H9 (cell line): ENCODE measurements at regions not wholly inside any gene's neighbourhood (a gene's known extent, or its start where the extent isn't known, plus 50 kb on each side); places are given as distances from the start of the nearest gene placed in this dataset.

Experiments
- DNase-seq: peaks from one replicate; pipeline ENCODE4 v3.0.0-alpha.2; 2017
- H2AFZ ChIP-seq: one replicate; pipeline ENCODE4 v1.6.1; 2013; ENCODE audit warnings: mild to moderate bottlenecking, low read length, control low read depth, moderate library complexity
- H2AK5ac ChIP-seq: 2 replicates; pipeline ENCODE4 v1.6.1; 2013; ENCODE audit warnings: low read length, control low read depth, mixed read lengths; ENCODE audit not compliant: insufficient read length
- H2BK120ac ChIP-seq: one replicate; pipeline ENCODE4 v1.6.1; 2013; ENCODE audit warnings: low read depth, mild to moderate bottlenecking, low read length, control low read depth, inconsistent platforms; ENCODE audit not compliant: poor library complexity, severe bottlenecking
- H2BK12ac ChIP-seq: 2 replicates; pipeline ENCODE4 v1.6.1; 2013; ENCODE audit warnings: low read length, control low read depth, mixed read lengths, low read depth; ENCODE audit not compliant: insufficient read length
- H2BK15ac ChIP-seq: 2 replicates; pipeline ENCODE4 v1.6.1; 2013; ENCODE audit warnings: low read depth, low read length, control low read depth
- H2BK20ac ChIP-seq: one replicate; pipeline ENCODE4 v1.6.1; 2013; ENCODE audit warnings: low read depth, mild to moderate bottlenecking, low read length, control low read depth, inconsistent platforms; ENCODE audit not compliant: poor library complexity, severe bottlenecking
- H2BK5ac ChIP-seq: 2 replicates; pipeline ENCODE4 v1.6.1; 2013; ENCODE audit warnings: low read length, control low read depth, mixed read lengths; ENCODE audit not compliant: insufficient read length
- H3K14ac ChIP-seq: 2 replicates; pipeline ENCODE4 v1.6.1; 2013; ENCODE audit warnings: low read length, control low read depth; ENCODE audit not compliant: insufficient read depth
- H3K18ac ChIP-seq: 2 replicates; pipeline ENCODE4 v1.6.1; 2013; ENCODE audit warnings: low read depth, mild to moderate bottlenecking, mixed read lengths, low read length, control low read depth; ENCODE audit not compliant: insufficient read length
- H3K23ac ChIP-seq: 2 replicates; pipeline ENCODE4 v1.6.1; 2013; ENCODE audit warnings: low read length, control low read depth, mixed read lengths, low read depth; ENCODE audit not compliant: insufficient read length
- H3K23me2 ChIP-seq: 2 replicates; pipeline ENCODE4 v1.6.1; 2013; ENCODE audit warnings: low read depth, mild to moderate bottlenecking, mixed read lengths, low read length, control low read depth; ENCODE audit not compliant: insufficient read length, poor library complexity, severe bottlenecking
- H3K27ac ChIP-seq: 2 replicates; pipeline ENCODE4 v1.5.1; 2013; ENCODE audit warnings: low read length, control low read depth, mixed read lengths, low read depth; ENCODE audit not compliant: insufficient read length
- H3K27me3 ChIP-seq: 2 replicates; pipeline ENCODE4 v1.6.1; 2013; ENCODE audit warnings: low read length, control low read depth, inconsistent platforms; ENCODE audit not compliant: insufficient read depth
- H3K4ac ChIP-seq: 2 replicates; pipeline ENCODE4 v1.6.1; 2013; ENCODE audit warnings: low read depth, mild to moderate bottlenecking, control low read depth, inconsistent platforms, low read length, moderate library complexity
- H3K4me1 ChIP-seq: 2 replicates; pipeline ENCODE4 v1.6.1; 2013; ENCODE audit warnings: low read length, control low read depth, inconsistent platforms; ENCODE audit not compliant: insufficient read depth
- H3K4me2 ChIP-seq: 2 replicates; pipeline ENCODE4 v1.6.1; 2013; ENCODE audit warnings: low read length, control low read depth, mixed read lengths; ENCODE audit not compliant: insufficient read length, insufficient read depth
- H3K56ac ChIP-seq: 2 replicates; pipeline ENCODE4 v1.6.1; 2013; ENCODE audit warnings: low read depth, mild to moderate bottlenecking, mixed read lengths, low read length, control low read depth; ENCODE audit not compliant: insufficient read length
- H3K79me1 ChIP-seq: 2 replicates; pipeline ENCODE4 v1.6.1; 2013; ENCODE audit warnings: low read depth, mild to moderate bottlenecking, moderate library complexity, low read length, control low read depth, inconsistent platforms; ENCODE audit not compliant: insufficient read depth, poor library complexity, severe bottlenecking
- H3K79me2 ChIP-seq: 2 replicates; pipeline ENCODE4 v1.6.1; 2013; ENCODE audit warnings: low read length, control low read depth, inconsistent platforms; ENCODE audit not compliant: insufficient read depth
- H3K9ac ChIP-seq: 2 replicates; pipeline ENCODE4 v1.6.1; 2013; ENCODE audit warnings: low read length, control low read depth, mixed read lengths; ENCODE audit not compliant: insufficient read length; ENCODE audit errors: extremely low read depth
- H3K9me3 ChIP-seq: one replicate; pipeline ENCODE4 v1.6.1; 2013; ENCODE audit warnings: low read depth, low read length, inconsistent platforms; ENCODE audit not compliant: control insufficient read depth
- H3T11ph ChIP-seq: one replicate; pipeline ENCODE4 v1.6.1; 2013; ENCODE audit warnings: mild to moderate bottlenecking, low read length, control low read depth, inconsistent platforms
- H4K20me1 ChIP-seq: one replicate; pipeline ENCODE4 v1.6.1; 2013; ENCODE audit not compliant: control insufficient read depth, insufficient read length, insufficient read depth
- H4K5ac ChIP-seq: 2 replicates; pipeline ENCODE4 v1.6.1; 2013; ENCODE audit warnings: low read depth, mild to moderate bottlenecking, mixed read lengths, low read length, control low read depth; ENCODE audit not compliant: insufficient read length
- H4K8ac ChIP-seq: replicated peaks from 2 replicates; pipeline ENCODE4 v1.6.1; 2013; ENCODE audit warnings: low read length, control low read depth, mixed read lengths, low read depth; ENCODE audit not compliant: insufficient read length
- H4K91ac ChIP-seq: 2 replicates; pipeline ENCODE4 v1.6.1; 2013; ENCODE audit warnings: low read depth, mild to moderate bottlenecking, moderate library complexity, mixed read lengths, low read length, control low read depth; ENCODE audit not compliant: insufficient read length
- H3K27ac Mint-ChIP-seq, 3 experiments: 2 replicates in 2 of 3; 3 replicates in 1 of 3; pipeline ENCODE4 v1.8.0; 2020 to 2021; ENCODE audit warnings: mixed read lengths in 3 of 3, mild to moderate bottlenecking in 1 of 3, moderate library complexity in 1 of 3
- H3K27me3 Mint-ChIP-seq: 2 replicates; pipeline ENCODE4 v1.8.0; 2021; ENCODE audit warnings: low read depth, mild to moderate bottlenecking, moderate library complexity, mixed read lengths
- H3K36me3 Mint-ChIP-seq, 3 experiments: 2 replicates in 2 of 3; 3 replicates in 1 of 3; pipeline ENCODE4 v1.8.0; 2020 to 2021; ENCODE audit warnings: low read depth in 3 of 3, mixed read lengths in 3 of 3; ENCODE audit not compliant: insufficient read depth in 1 of 3
- H3K4me1 Mint-ChIP-seq, 2 experiments: 2 replicates each; pipeline ENCODE4 v1.8.0; 2020; ENCODE audit warnings: mixed read lengths in 2 of 2
- H3K4me3 Mint-ChIP-seq, 2 experiments: 2 replicates in 1 of 2; 3 replicates in 1 of 2; pipeline ENCODE4 v1.8.0; 2020 to 2021; ENCODE audit warnings: mild to moderate bottlenecking in 2 of 2, mixed read lengths in 2 of 2, moderate library complexity in 1 of 2
- H3K9me3 Mint-ChIP-seq, 2 experiments: 2 replicates in 1 of 2; 3 replicates in 1 of 2; pipeline ENCODE4 v1.8.0; 2020; ENCODE audit warnings: mild to moderate bottlenecking in 2 of 2, mixed read lengths in 2 of 2, moderate library complexity in 1 of 2
- WGBS: extraction: QIAGEN DNeasy Blood & Tissue Kit; methylation state at CpG from one replicate; pipeline ENCODE4 v1.1.7; 2013; ENCODE audit warnings: missing lambda C conversion rate, low lambda C conversion rate, mixed read lengths; ENCODE audit not compliant: insufficient read length; ENCODE audit errors: extremely low coverage; 5-methylcytosine and 5-hydroxymethylcytosine counted together
- TF ChIP-seq, protein P1 (sequence below): fragments of 200-600 bp; sonication (generic); conservative IDR thresholded peaks from 3 replicates; pipeline ENCODE4 v1.8.0; 2021; ENCODE audit warnings: antibody characterized with exemption, mild to moderate bottlenecking

DNA sequence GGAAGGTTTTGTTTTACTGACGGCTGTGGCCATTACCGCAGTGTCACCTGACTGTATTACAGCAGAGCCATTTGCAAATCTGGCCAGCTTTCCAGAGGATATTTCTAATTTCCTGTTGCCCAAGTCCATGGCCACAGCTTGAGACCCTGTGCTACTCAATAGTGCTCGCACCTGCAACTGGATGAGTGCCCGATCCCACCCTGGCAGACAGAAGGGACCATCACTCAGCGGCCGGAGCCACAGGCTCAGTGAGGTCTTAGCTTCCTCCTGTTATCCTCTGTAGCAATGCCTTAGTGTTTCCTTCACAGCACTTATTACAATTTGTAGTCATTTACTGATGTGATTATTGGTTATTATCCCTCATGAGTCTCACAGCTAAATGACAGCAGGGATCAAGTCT is 184.8 kb downstream of the LRRN1 start:
- H3K27me3 ChIP-seq = no peaks in the 10 kb centered on the region
- H3K4me1 Mint-ChIP-seq = no peaks in the 10 kb centered on the region
- H3K27me3 Mint-ChIP-seq = peaks cover 2% of the 10 kb centered on the region; the same call in 1 of the 2 replicates
- no peak overlapping the region for H3K4ac ChIP-seq
- H3K14ac ChIP-seq = no peak overlapping the region
- H3K79me2 ChIP-seq = no peaks in the 10 kb centered on the region
- H2BK20ac ChIP-seq = no peak overlapping the region
- no peak overlapping the region for H2BK12ac ChIP-seq
- no peak overlapping the region for H2AFZ ChIP-seq
- DNase-seq = no peak
- no peak overlapping the region for H3K4me3 Mint-ChIP-seq
- H4K5ac ChIP-seq = no peak overlapping the region
- no peaks in the 10 kb centered on the region for H3K9me3 ChIP-seq
- no peak overlapping the region for H2BK120ac ChIP-seq
- H4K20me1 ChIP-seq = no peaks in the 10 kb centered on the region
- H3K9me3 Mint-ChIP-seq = no peaks in the 10 kb centered on the region
- H4K8ac ChIP-seq = no peak overlapping the region
- no peaks in the 10 kb centered on the region for H3K36me3 Mint-ChIP-seq
- no peak overlapping the region for H3K23ac ChIP-seq
- H3K27ac ChIP-seq = no peak overlapping the region
- no peak overlapping the region for H2BK5ac ChIP-seq
- no peak overlapping the region for H2BK15ac ChIP-seq
- no peak overlapping the region for H3T11ph ChIP-seq
- H4K91ac ChIP-seq = no peak overlapping the region
- TF ChIP-seq, protein P1, sequence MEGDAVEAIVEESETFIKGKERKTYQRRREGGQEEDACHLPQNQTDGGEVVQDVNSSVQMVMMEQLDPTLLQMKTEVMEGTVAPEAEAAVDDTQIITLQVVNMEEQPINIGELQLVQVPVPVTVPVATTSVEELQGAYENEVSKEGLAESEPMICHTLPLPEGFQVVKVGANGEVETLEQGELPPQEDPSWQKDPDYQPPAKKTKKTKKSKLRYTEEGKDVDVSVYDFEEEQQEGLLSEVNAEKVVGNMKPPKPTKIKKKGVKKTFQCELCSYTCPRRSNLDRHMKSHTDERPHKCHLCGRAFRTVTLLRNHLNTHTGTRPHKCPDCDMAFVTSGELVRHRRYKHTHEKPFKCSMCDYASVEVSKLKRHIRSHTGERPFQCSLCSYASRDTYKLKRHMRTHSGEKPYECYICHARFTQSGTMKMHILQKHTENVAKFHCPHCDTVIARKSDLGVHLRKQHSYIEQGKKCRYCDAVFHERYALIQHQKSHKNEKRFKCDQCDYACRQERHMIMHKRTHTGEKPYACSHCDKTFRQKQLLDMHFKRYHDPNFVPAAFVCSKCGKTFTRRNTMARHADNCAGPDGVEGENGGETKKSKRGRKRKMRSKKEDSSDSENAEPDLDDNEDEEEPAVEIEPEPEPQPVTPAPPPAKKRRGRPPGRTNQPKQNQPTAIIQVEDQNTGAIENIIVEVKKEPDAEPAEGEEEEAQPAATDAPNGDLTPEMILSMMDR = no peak
- H3K9ac ChIP-seq = no peak overlapping the region
- no peaks in the 10 kb centered on the region for H3K79me1 ChIP-seq
- no peak overlapping the region for H3K56ac ChIP-seq
- H3K4me2 ChIP-seq = no peak overlapping the region
- H3K27ac Mint-ChIP-seq = no peak overlapping the region
- H3K23me2 ChIP-seq = no peaks in the 10 kb centered on the region
- H3K4me1 ChIP-seq = no peaks in the 10 kb centered on the region
- no peak overlapping the region for H3K18ac ChIP-seq
- H2AK5ac ChIP-seq = no peak overlapping the region
- WGBS = no CpG with 5 or more reads among the region's 6 CpGs
